GM19468 (cell line): ENCODE measurements at regions not wholly inside any gene's neighbourhood (a gene's known extent, or its start where the extent isn't known, plus 50 kb on each side); places are given as distances from the start of the nearest gene placed in this dataset.
"Not testable (repeated sequence)": the region's sequence is repeated elsewhere in the genome, so short reads cannot be mapped to it uniquely, and the experiment has no call there.

Experiments used
- ATAC-seq: cut with Tn5 transposase; IDR thresholded peaks from one replicate; pipeline ENCODE4 v1.9.1; 2021; ENCODE audit warnings: mild to moderate bottlenecking, moderate library complexity, moderate number of reproducible peaks; ENCODE audit not compliant: unreplicated experiment; ENCODE audit errors: extremely low read depth

DNA sequence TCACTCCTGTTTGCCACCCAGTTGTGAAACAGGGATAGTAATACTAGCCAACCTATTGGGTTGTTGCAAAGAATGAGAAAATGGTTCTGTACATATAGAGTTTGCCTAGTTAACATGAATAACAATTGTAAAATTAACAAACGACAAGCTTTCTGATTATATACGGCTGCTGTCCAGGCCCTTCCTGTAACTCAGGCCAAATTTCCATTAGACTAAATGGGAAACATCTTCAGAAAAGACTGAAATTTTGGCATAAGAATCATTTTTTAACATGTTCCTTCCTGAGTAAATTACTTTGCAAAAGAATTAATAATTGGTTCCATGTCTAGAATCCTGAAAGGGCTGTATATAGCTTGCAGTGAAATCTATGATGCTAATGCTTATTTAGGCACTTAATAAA lies 117.7 kb upstream of the SATB2 start:
- no peak for ATAC-seq

DNA sequence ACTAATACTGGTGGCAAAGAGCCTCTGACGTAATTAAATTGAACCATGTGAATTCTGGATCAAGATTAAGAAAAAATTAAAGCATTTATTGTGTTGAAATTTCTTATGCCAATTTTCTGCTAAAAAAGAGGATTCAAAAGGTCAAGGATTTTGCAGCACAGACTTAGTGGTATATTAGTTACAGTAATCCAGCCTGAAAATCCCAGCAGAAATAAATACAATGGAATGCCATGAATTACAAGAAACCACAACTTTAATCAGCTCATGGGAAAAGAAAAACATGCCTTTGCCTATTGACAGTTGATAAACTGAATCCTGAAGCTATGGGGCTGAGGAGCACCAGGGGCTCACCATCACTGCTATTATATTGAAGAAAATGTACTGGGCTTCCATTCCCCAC lies 114.8 kb upstream of the SATB2 start:
- no peak for ATAC-seq

DNA sequence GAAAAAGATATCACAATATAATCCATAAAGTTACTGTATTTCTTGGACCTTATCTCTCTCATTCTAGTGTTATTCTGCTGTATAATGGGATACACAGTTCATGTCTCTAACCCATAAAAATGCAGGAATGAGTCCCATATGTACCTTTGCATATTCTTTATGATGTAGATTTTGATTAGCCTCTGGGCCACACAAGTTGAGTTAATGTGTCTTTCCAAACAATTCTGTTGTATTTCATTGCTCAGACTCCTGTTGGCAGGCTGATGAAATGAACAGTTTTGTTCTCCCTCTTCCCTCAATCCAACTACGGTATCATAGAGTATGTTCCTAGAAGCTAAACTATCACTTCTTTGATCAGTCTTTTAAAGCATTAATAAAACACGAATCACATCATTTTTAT lies 113.2 kb upstream of the SATB2 start:
- no peak for ATAC-seq

DNA sequence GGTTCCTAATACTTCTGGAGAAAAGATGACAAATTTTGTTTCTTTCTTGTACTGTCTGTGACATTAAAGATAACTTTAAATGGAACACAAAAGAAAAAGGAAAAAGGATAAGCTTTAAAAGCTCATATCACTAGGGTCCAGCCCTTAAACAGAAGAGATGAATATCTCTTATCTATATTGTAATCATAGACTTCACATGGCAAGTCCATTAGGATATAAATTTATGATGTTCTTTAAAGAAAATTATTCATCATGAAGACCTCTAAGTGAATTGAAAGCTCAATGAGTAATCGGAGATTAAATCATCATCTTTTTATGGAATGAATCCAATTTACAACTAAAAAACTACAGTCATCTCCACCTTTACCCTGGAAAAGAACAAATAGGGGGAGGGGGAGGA lies 111.6 kb upstream of the SATB2 start:
- ATAC-seq: no peak

DNA sequence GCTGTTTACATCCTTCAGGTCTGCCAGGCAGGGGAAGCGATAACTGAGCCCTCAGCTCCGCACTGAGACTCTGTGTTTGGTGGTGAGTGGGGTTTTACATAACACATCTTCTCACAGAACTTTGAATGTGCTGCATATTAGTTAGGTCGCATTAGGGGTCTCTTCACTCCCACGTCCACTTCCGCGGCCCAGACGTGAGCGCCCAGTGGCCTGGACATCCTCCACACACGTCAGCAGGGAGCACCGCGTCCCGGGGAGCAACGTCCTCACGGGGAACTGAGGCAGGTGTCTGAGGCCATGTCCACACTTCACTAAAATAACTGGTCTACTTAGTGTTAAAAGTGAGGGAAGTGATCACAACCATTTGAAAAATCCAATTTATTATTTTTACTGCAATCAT lies 100.4 kb upstream of the SATB2 start:
- ATAC-seq: no peak

DNA sequence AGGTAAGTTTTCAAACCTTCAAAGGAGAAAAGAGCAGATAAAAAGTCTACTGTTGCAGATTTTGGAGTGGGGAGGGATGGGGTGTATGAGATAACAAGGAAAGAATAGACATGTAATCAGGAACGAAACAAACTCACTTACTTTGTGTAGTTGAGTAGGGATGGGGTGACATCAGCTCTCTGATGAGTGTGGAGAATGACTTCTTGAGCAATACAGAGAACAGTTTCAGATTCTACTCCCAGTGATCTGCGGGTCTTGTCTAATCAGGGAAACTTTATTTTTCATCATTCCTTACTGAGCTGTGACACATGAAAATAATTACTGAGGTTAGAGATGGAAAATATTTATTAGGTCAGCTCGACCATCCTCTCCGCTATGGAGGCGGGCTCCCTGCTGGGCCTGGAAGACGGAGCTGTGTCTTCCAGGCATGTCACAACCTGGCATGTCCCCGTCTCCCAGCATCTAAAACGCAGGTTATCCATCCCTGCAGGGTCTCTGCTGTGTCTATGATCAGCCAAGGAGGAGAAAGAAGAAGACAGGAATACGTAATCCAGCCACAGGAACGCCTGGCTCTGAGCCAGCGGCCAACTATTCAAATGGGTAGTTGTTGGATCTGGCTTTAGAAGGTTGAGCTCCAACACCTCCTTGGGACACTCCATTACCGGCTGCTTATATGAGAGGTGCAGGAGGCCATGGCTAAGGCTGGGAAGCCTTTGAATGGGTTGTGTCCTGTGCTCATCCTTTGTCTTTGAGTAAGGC lies 99.0 kb upstream of the SATB2 start:
- no peak for ATAC-seq

DNA sequence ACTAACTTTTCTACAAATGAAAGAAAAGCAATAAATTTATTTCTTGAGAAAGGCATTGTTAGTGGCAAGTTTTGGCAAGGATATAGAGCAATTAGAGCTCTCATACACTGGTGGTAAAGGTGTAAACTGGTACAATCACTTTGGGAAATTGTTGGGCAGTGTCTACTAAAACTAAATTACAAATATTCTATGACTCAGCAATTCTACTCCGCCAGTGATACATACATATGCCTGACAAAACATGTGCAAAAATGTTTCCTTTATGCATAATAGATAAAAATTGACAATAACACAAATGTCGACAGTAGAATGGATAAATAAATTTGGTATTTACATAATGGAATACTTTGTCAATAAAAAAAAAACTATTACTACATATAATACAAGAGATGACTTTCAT lies 96.3 kb upstream of the SATB2 start:
- ATAC-seq: no peak

DNA sequence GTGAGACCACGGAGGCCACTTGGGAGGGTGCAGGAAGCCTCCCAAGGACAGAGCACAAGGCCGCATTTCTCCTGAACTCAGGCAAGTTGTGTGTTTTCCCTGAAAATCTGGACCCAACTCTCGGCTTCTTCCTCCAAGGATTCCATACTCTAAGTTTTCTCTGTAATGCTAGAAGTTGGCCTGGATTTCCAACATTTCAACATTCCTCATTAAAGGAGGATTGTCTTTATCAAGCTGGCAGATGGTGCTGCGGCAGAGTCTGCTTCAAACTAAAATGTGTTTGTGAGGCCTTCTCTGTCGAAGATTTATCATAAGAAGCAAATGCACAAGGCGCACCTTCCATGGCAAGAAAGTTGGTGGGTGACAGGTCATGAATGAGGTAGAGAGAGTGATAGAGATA lies 94.4 kb upstream of the SATB2 start:
- ATAC-seq: no peak

DNA sequence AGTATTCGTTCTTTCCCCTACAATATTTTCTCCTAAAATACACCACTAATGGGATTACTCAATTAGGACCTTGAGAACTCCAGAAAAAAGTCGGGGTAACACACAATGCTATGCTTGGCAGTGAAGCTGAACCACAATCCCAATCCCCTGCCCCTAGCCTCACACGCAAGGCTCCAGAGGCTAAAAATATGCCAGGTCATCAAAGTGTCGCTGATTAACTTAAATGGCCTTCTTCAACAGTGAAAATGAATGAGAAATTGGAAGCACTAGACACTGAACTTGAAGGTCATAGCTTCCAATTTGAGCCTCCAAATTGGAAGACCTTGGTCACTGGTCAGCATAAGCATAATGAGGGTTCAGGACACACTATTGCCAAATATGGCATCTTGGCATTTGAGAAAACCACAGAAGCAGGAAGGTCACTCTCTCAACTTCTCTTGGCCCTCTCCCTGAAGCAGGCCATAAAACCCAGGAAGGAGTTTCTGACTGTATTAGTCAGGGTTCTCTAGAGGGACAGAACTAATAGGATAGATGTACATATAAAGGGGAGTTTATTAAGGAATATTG lies 86.0 kb upstream of the SATB2 start:
- no peak for ATAC-seq

DNA sequence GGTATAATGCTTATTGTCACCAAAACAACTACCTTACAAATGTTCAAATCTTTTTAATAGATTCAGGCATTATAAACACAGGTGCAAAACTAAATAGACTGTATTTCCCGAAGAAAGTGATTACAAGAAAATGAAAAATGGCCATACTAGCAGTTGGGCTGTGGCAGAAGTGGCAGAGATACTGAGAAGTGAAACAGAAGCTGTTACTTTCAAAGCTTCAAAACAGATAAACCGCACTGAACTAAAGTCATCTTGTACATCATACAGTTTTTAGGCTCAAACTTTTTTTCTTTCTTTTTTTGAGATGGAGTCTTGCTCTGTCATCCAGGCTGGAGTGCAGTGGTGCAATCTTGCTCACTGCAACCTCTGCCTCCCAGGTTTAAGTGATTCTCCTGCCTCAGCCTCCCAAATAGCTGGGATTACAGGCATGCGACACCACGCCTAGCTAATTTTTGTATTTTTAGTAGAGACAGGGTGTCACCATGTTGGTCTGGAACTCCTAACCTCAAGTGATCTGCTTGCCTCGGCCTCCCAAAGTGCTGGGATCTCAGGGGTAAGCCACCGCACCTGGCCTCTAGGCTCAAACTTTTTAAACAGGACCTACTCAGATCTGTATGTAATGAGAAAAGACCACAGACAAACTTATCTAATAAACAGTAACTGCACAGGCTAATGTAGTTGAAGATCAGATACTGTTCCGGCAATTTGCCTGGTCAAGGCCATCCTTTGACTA lies 77.9 kb upstream of the SATB2 start:
- no peak for ATAC-seq

DNA sequence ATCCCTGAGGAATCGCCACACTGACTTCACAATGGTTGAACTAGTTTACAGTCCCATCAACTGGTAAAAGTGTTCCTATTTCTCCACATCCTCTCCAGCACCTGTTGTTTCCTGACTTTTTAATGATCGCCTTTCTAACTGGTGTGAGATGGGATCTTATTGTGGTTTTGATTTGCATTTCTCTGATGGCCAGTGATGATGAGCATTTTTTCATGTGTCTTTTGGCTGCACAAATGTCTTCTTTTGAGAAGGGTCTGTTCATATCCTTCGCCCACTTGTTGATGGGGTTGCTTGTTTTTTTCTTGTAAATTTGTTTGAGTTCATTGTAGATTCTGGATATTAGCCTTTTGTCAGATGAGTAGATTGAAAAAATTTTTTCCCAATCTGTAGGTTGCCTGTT lies 76.1 kb upstream of the SATB2 start:
- not testable (repeated sequence) for ATAC-seq

DNA sequence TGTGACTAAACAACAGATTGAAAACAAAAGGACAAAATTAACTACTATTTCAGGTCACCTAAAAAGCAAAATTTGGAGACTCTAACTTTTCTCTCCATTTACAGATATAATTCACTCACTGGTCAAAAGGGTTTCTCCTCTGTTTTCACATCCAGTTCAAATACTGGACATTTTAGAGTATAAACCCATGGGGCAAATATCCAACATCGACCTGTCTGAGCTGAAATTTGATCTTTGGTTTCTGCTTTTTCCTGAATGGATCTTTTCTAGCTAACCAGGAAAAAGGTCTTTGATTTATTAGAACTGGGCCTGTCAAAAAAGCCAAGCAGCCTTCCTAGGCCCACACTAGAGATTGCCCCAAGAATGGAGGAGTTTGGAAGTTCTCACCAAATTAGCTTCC lies 69.3 kb upstream of the SATB2 start:
- ATAC-seq: no peak

DNA sequence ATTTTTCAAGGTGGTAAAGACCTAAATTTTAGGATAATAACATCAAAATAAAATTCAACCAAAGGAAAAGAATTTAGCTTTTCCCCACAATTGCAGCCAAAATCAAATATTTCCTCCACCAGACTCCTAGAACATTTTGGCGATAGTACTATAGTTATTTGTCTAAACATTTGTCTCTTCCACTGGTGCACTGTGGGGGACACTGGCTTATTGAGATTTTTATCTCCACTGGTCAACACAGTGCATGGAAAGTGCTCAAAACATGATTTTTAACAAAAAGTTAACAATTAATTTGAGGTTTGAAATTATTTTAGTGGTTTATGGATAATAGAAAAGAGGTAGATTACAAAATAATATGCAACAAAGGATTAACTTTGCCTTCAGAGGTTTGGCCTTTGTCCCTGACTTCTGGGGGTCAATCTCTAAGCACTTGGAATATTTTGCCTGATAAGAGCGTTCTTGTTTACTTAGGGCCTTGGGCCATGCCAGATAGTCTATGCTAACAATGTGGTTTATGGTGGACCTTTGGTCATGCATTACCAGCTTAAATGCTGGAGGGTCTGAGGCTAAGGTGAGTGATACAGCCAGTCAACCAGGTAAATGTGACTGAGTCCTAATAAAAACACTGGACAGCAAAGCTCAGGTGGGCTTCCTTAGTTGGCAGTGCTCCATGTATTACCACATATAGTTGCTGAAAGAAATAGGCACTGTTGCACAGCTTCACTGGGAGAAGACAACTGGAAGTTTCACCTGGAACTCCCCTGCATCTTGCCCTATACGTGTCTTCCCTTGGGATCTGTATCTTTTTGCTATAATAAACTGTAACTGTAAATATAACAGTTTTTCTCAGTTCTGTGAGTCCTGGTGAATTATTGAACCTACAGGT lies 67.2 kb upstream of the SATB2 start:
- ATAC-seq: no peak

DNA sequence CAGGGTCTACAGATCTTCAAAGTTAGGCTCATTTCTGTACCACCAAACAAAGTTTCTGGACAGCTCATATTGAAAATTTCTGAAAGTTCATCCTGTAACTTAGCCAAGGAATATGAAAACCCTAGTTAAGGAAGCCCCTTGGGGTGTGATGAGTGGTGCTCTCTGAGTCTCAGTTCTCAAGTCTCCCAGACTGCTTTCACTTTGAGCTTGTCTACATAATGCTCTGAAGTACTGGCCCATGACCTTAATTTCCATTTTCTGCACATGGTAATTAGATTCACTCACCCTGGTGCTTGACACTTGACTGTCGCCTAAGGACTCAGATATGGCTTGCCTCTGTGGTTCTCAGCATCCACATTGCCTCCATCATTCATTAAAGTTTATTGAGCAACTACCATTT lies 51.7 kb upstream of the SATB2 start:
- peak; percentile 59 for ATAC-seq
